ENCODE measurements at regions not wholly inside any gene's neighbourhood (a gene's known extent, or its start where the extent isn't known, plus 50 kb on each side); places are given as distances from the start of the nearest gene placed in this dataset.

- H3K4me3 ChIP-seq (replicated peaks; ENCODE audit: low read depth, low read length), result no peak overlapping the region
- TF ChIP-seq CTCF (IDR thresholded peaks at IDR 0.05; ENCODE audit: low read depth, low read length, missing control alignments), result no peak
- DNase-seq (ENCODE audit: extremely low read depth, low read depth), result no peak
Measured at GRCh38 chr6:163709255-163709654, 294.7 kb downstream of the QKI start.

GRCh38 chr6:163708466-163708865, 293.9 kb downstream of the QKI start:
- TF ChIP-seq CTCF (IDR thresholded peaks at IDR 0.05; ENCODE audit: low read depth, low read length, missing control alignments), result no peak
- no peak for DNase-seq (ENCODE audit: extremely low read depth, low read depth)
- no peak overlapping the region for H3K4me3 ChIP-seq (replicated peaks; ENCODE audit: low read depth, low read length)

- DNase-seq (ENCODE audit: extremely low read depth, low read depth), result no peak
- no peak for TF ChIP-seq CTCF (IDR thresholded peaks at IDR 0.05; ENCODE audit: low read depth, low read length, missing control alignments)
- H3K4me3 ChIP-seq (replicated peaks; ENCODE audit: low read depth, low read length), result no peak overlapping the region
Measured at GRCh38 chr6:163707387-163708355, 293.2 kb downstream of the QKI start.

GRCh38 chr6:163706500-163707087, 292.1 kb downstream of the QKI start:
- no peak for DNase-seq (ENCODE audit: extremely low read depth, low read depth)
- H3K4me3 ChIP-seq (replicated peaks; ENCODE audit: low read depth, low read length), result no peak overlapping the region
- no peak for TF ChIP-seq CTCF (IDR thresholded peaks at IDR 0.05; ENCODE audit: low read depth, low read length, missing control alignments)

GRCh38 chr6:163705923-163706322, 291.4 kb downstream of the QKI start:
- no peak for TF ChIP-seq CTCF (IDR thresholded peaks at IDR 0.05; ENCODE audit: low read depth, low read length, missing control alignments)
- DNase-seq (ENCODE audit: extremely low read depth, low read depth), result no peak
- H3K4me3 ChIP-seq (replicated peaks; ENCODE audit: low read depth, low read length), result no peak overlapping the region

GRCh38 chr6:163702736-163703135, 288.2 kb downstream of the QKI start:
- H3K4me3 ChIP-seq (replicated peaks; ENCODE audit: low read depth, low read length), result no peak overlapping the region

More at GRCh38 chr6:163702736-163703135, 288.2 kb downstream of the QKI start:
- no peak for DNase-seq (ENCODE audit: extremely low read depth, low read depth)
- TF ChIP-seq CTCF (IDR thresholded peaks at IDR 0.05; ENCODE audit: low read depth, low read length, missing control alignments), result no peak

Data from HFF-Myc (cell line).